ENCODE measurements at regions not wholly inside any gene's neighbourhood (a gene's known extent, or its start where the extent isn't known, plus 50 kb on each side); places are given as distances from the start of the nearest gene placed in this dataset.

DNA sequence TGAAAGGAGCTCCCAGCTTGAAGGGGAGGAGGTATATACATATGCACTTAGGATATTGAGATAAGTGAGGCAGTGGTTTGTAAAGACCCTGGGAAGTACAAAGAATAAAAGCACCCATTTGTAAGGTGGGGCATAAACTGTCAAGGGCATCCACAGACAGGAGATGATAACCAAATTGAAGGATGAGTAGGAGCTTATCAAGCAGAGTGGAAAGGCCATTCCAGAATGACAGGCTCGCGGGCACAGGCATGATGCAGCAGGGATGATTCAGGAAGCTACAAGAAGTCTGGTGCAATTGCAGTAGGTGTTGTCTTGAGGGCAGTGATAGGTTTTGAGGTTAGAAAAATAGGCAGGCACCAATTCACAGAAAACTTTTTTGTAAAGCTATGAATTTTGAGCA, 504.8 kb downstream of the PIK3C3 start:
- H3K79me2 ChIP-seq (ENCODE audit: low read depth) = no peaks in the 10 kb centered on the region
- H3K4me3 ChIP-seq = no peak overlapping the region
- H3K4me1 ChIP-seq (replicated peaks; ENCODE audit: insufficient read depth) = no peaks in the 10 kb centered on the region
- H4K20me1 ChIP-seq (ENCODE audit: insufficient read depth) = no peaks in the 10 kb centered on the region; the same call in 1 of the 2 replicates
- H3K27ac ChIP-seq = no peak overlapping the region
- H3K27me3 ChIP-seq (ENCODE audit: insufficient read depth, low read depth) = no peaks in the 10 kb centered on the region
- H3K36me3 ChIP-seq (ENCODE audit: low read depth) = no peaks in the 10 kb centered on the region
- no peak for DNase-seq
- no peak overlapping the region for H3K4me2 ChIP-seq
- H3K9me2 ChIP-seq (ENCODE audit: insufficient read depth) = no peaks in the 10 kb centered on the region
- H3K9me3 ChIP-seq (ENCODE audit: insufficient read depth, low read depth) = no peaks in the 10 kb centered on the region
- no TSS peak for BruUV-seq (replicated peaks)
- H2AFZ ChIP-seq = no peak overlapping the region
- intact Hi-C loops (cut with micrococcal nuclease; ENCODE audit: unreplicated experiment) = no loop called here
- TF ChIP-seq, protein P1, sequence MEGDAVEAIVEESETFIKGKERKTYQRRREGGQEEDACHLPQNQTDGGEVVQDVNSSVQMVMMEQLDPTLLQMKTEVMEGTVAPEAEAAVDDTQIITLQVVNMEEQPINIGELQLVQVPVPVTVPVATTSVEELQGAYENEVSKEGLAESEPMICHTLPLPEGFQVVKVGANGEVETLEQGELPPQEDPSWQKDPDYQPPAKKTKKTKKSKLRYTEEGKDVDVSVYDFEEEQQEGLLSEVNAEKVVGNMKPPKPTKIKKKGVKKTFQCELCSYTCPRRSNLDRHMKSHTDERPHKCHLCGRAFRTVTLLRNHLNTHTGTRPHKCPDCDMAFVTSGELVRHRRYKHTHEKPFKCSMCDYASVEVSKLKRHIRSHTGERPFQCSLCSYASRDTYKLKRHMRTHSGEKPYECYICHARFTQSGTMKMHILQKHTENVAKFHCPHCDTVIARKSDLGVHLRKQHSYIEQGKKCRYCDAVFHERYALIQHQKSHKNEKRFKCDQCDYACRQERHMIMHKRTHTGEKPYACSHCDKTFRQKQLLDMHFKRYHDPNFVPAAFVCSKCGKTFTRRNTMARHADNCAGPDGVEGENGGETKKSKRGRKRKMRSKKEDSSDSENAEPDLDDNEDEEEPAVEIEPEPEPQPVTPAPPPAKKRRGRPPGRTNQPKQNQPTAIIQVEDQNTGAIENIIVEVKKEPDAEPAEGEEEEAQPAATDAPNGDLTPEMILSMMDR (conservative IDR thresholded peaks at IDR 0.05) = no peak
- TF ChIP-seq EZH2 (IDR thresholded peaks at IDR 0.05; ENCODE audit: low read depth) = no peak
- H3F3A ChIP-seq (ENCODE audit: insufficient read depth, low read depth) = no peaks in the 10 kb centered on the region
- ChIA-PET CTCF (no interaction called here), POLR2A (ENCODE audit: unreplicated experiment) (no interaction called here)

- no peak overlapping the region for H2AFZ ChIP-seq
- H3K4me2 ChIP-seq = no peak overlapping the region
- no peak for DNase-seq
- H4K20me1 ChIP-seq (ENCODE audit: insufficient read depth) = no peaks in the 10 kb centered on the region
- H3K36me3 ChIP-seq (ENCODE audit: low read depth) = no peaks in the 10 kb centered on the region
- H3K9me3 ChIP-seq (ENCODE audit: insufficient read depth, low read depth) = no peaks in the 10 kb centered on the region
- H3K27ac ChIP-seq = no peak overlapping the region
- H3F3A ChIP-seq (ENCODE audit: insufficient read depth, low read depth) = no peaks in the 10 kb centered on the region
- TF ChIP-seq, protein P1 (conservative IDR thresholded peaks at IDR 0.05) = no peak
- TF ChIP-seq EZH2 (IDR thresholded peaks at IDR 0.05; ENCODE audit: low read depth) = no peak
- no peaks in the 10 kb centered on the region for H3K79me2 ChIP-seq (ENCODE audit: low read depth)
- POLR2A ChIA-PET (ENCODE audit: unreplicated experiment) = no interaction called here
- H3K4me1 ChIP-seq (replicated peaks; ENCODE audit: insufficient read depth) = no peaks in the 10 kb centered on the region
- no peak overlapping the region for H3K4me3 ChIP-seq
- BruUV-seq (replicated peaks) = no TSS peak
- CTCF ChIA-PET = no interaction called here
- intact Hi-C loops (cut with micrococcal nuclease; ENCODE audit: unreplicated experiment) = no loop called here
- no peaks in the 10 kb centered on the region for H3K27me3 ChIP-seq (ENCODE audit: insufficient read depth, low read depth)
- H3K9me2 ChIP-seq (ENCODE audit: insufficient read depth) = no peaks in the 10 kb centered on the region
These were observed 516.9 kb downstream of the PIK3C3 start for GRCh38 chr18:42471885-42472284.

- BruUV-seq (replicated peaks) = no TSS peak
- Histone ChIP-seq H3K27ac (no peak overlapping the region), H3K4me2 (no peak overlapping the region), H3K4me3 (no peak overlapping the region), H3K9me2 (ENCODE audit: insufficient read depth) (no peaks in the 10 kb centered on the region), H3K36me3 (ENCODE audit: low read depth) (no peaks in the 10 kb centered on the region), H3K27me3 (ENCODE audit: insufficient read depth, low read depth) (no peaks in the 10 kb centered on the region), H4K20me1 (ENCODE audit: insufficient read depth) (no peaks in the 10 kb centered on the region), H3K9me3 (ENCODE audit: insufficient read depth, low read depth) (no peaks in the 10 kb centered on the region), H3K4me1 (replicated peaks; ENCODE audit: insufficient read depth) (no peaks in the 10 kb centered on the region), H2AFZ (no peak overlapping the region), H3F3A (ENCODE audit: insufficient read depth, low read depth) (no peaks in the 10 kb centered on the region), H3K79me2 (ENCODE audit: low read depth) (no peaks in the 10 kb centered on the region)
- ChIA-PET POLR2A (ENCODE audit: unreplicated experiment) (no interaction called here), CTCF (interaction anchor here (0.6 kb wide), 1 partner anchor 173 kb away, joined by 3 read pairs; no protein-coding TSS in a partner anchor)
- intact Hi-C loops (cut with micrococcal nuclease; ENCODE audit: unreplicated experiment) = no loop called here
- no peak for DNase-seq
- TF ChIP-seq, protein P1 (conservative IDR thresholded peaks at IDR 0.05) = no peak
- TF ChIP-seq EZH2 (IDR thresholded peaks at IDR 0.05; ENCODE audit: low read depth) = no peak
These were observed 518.6 kb downstream of the PIK3C3 start for GRCh38 chr18:42473611-42474010.
